NCI-H2171 (cell line): ENCODE measurements at regions not wholly inside any gene's neighbourhood (a gene's known extent, or its start where the extent isn't known, plus 50 kb on each side); places are given as distances from the start of the nearest gene placed in this dataset.

Source experiments
- DNase-seq: peaks from one replicate; lab custom pipeline; 2025; lab: John Stamatoyannopoulos, UW

- no peak for DNase-seq
These were observed 186.6 kb upstream of the ROPN1 start for GRCh38 chr3:124178531-124178930.

DNA sequence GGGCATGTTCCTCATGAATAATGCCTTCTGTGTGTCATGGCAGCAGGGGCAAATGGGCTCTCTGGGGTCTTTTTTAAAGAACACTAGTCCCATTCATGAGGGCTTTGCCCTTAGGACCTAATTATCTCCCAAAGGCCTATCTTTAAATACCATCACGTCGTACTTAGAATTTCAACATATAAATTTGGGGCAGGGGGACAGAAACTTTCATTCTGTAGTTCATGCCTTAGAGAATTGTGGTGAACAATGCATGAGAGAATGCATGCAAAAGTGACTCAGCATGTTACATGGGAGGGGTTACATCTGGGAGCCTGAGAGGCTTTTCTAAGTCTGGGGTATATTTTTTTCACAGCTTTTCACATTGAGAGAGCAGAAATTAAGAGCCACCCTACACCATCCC lies 208.5 kb upstream of the ROPN1 start:
- no peak for DNase-seq

DNA sequence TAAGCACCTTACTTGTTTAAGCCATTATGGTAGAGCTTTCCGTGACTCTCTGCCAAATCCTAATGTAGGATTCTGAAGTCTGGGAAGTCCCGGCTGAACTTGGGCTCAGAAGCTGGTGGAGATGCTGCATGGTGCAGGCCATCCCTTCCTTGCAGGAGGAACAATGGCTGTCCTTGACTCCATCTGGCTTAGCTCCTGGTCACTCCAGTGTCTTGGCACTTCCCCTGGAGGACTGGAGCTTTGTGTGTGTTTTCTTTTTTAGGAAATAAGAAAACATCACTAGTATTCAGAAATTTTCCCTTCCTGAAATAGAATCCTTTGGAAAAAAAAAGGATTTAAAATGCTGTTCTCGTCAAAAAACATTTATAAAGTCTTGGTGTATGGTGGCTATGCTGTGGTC lies 209.3 kb upstream of the ROPN1 start:
- DNase-seq, result no peak

- DNase-seq, result peak; percentile 52
These were observed 209.9 kb upstream of the ROPN1 start for GRCh38 chr3:124201786-124202185.

DNA sequence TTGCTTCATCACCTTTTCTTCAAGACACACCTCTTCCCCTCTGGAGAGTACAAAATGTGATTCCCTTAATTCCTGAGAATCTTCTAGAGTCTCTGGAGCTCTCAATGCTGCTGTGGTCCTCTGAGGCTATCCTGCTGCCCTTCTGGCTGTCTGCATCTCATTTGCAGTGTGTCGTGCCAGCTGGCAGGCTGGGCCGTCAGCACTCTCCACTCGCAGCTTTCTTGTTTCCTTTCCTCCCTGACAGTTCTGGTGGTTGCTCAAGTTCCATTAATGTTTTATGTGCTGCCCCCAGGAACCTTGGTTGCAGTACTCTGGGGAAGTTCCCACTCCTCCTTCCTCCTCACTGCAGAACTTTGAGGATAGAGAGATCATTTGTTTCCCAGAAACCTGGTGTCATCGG lies 210.8 kb upstream of the ROPN1 start:
- DNase-seq, result no peak

DNA sequence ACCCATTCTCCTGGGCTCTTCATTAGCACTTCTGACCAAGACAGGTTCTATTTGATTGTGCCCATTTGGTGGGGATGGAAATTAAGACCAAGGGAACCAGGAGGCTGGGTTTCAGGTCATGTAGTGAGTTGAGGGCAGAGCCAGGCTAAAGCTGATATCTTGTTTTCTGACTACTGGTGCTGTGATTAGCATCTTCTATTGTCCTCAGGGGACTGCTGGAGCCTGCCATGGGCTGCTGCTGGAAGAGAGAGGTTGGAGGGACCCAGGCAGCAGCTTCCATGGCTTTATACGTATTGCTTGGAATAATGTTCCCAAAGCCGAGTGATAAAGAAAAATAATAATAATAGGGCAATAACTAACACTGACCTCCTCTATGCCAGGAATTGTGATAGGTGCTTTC lies 211.4 kb upstream of the ROPN1 start:
- DNase-seq, result no peak

- DNase-seq, result no peak
These were observed 214.5 kb upstream of the ROPN1 start for GRCh38 chr3:124206225-124207055.

- DNase-seq, result no peak
These were observed 215.2 kb upstream of the ROPN1 start for GRCh38 chr3:124207077-124207476.

- DNase-seq, result no peak
These were observed 216.1 kb upstream of the ROPN1 start for GRCh38 chr3:124207873-124208485.

- DNase-seq, result no peak
These were observed 217.5 kb upstream of the ROPN1 start for GRCh38 chr3:124209426-124209825.

DNA sequence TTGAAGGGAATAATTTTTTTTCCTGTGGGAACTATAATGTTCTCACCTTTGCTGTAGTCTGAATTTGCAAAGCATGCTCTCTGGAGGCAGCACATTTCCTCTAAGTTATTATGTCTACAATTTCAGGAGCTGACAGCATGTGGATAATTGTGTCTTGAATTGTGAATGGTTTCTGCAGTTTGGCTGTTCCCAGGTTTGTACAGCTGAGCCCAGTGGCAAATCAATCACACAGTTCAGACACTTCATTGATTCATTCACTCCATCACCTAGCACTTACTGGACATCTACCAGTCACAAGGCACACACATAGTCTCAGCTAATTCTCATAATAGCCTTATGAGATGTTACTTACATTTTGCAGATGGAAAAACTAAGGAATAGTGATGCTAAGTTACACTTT lies 219.0 kb upstream of the ROPN1 start:
- DNase-seq, result no peak

GRCh38 chr3:124213641-124214040 lies 221.7 kb upstream of the ROPN1 start:
- DNase-seq, result peak; percentile 22

- DNase-seq, result no peak
These were observed 225.6 kb upstream of the ROPN1 start for GRCh38 chr3:124217542-124217941.

- DNase-seq, result no peak
These were observed 229.5 kb upstream of the ROPN1 start for GRCh38 chr3:124221422-124221821.

DNA sequence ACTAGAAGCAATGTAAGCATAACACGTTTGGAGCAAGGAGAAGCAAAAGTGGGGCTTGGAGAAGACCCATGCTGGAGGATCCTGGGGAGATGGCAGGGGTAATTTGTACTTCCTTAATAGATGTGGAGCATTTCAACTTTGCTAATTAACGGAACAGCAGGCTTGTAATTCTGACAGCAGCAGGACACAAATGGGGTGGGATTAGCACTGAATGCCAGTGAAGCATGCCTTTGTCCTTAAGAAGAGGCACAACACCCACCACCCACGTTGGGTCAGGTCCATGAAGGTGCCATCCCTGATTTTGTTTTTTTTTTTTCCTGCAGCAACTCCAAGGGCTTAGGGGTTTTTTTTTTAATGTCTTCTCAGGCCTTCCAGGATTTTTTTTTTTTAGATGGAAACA lies 231.9 kb upstream of the ROPN1 start:
- no peak for DNase-seq

GRCh38 chr3:124227150-124227630 lies 235.3 kb upstream of the ROPN1 start:
- DNase-seq, result no peak

DNA sequence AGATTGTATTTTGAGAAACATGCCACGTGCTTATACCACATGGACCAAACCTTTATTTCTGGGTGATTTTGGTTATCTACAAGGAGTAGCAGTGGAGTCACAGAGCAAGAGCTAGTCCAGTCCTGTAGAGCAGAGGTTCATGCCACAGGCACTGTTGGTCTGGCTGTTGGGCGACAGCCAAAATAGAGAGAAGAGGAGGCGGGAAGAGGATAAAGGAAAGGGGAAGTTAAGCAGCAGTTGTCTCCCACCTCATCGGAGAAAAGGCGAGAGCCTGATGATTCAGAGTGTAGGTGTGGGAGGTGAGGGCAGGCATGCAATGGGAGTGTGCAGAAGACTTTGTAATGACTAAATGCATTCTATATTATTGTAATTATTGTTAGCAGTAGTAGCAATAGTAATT lies 237.5 kb upstream of the ROPN1 start:
- DNase-seq, result no peak

- no peak for DNase-seq
These were observed 237.9 kb upstream of the ROPN1 start for GRCh38 chr3:124229836-124230235.

DNA sequence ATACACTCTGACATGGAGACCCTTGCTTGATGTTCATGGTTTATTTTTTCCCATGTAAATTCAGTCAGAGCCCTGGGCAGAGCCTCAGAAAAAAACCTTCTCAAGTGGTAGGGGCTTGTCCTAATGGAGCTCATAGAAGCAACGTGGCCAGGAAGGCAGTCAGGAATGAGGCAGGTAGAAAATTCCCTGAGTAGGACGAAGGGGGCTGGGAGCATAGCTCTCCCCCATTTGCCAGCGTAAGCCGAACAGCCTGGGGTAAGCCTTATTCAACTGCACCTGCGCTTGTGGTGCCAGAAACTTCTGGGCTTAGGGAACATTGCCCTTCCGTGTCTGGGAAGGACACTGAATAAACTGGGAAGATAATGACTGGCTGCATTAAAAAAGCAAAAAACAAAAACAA lies 238.5 kb upstream of the ROPN1 start:
- DNase-seq, result no peak

DNA sequence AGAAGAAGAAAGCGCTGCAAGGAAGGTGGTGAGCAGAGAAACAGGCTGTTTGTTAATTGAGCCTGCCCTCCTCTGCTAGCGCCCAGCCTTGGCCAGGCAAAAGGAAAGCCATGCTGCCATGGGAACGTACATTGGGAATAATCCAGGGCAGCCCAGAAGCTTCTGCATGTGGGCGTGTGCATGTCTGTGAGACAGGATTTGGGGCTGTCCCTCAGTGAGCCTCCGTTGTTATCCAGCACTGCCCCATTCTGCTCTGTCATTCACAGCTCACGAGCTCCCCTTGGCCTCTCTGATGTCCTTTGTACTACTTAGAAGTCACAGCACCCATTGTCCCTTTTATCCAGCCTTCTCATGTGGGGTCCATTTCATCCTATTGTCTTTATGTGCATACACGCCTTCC lies 239.1 kb upstream of the ROPN1 start:
- DNase-seq, result no peak

- no peak for DNase-seq
These were observed 242.9 kb upstream of the ROPN1 start for GRCh38 chr3:124234852-124235252.

DNA sequence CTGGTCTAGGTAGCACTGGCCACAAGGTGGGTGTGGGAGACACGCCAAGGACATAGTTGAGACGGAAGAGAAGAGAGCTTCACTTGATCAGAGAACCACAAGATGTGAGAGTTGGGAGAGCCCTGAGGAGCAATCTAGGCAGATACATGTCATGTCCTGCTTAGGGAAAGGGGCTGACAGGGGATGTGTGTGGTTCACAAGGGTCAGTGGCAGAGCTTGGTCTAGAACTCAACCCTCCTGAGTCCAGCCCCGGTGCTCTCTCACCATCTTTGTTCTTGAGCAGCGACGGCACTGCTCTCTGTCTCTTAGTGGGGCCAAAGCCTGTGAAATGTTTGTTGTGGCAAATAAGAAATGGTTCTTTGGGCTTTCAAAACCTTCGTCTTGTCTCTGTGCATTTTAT lies 243.5 kb upstream of the ROPN1 start:
- DNase-seq, result no peak

- no peak for DNase-seq
These were observed 251.4 kb upstream of the ROPN1 start for GRCh38 chr3:124243177-124243859.
